WTC11 (cell line): ENCODE measurements at regions not wholly inside any gene's neighbourhood (a gene's known extent, or its start where the extent isn't known, plus 50 kb on each side); places are given as distances from the start of the nearest gene placed in this dataset.

Source experiments
- ATAC-seq: fragments of 200-7000 bp; cut with Tn5 transposase; 2 replicates; pipeline ENCODE4 v1.10.0; 2021; ENCODE audit warnings: mild to moderate bottlenecking, moderate library complexity
- CTCF ChIA-PET: fragments of 300-600 bp; sonication (Branson Sonifier 250); formaldehyde crosslinking; loops from one replicate; lab custom pipeline; 2021; ENCODE audit warnings: antibody characterized with exemption; lab: Charles Lee
- POLR2A ChIA-PET: fragments of 350-600 bp; sonication (Branson Sonifier 250); formaldehyde crosslinking; loops from one replicate; lab custom pipeline; 2021; ENCODE audit warnings: antibody characterized with exemption; lab: Charles Lee
- DNase-seq: peaks from one replicate; pipeline ENCODE4 v3.0.0; 2021; ENCODE audit warnings: low spot score
- H3K27ac Mint-ChIP-seq: 2 replicates; pipeline ENCODE4 v1.8.0; 2021; ENCODE audit warnings: mixed read lengths
- H3K27me3 Mint-ChIP-seq: 2 replicates; pipeline ENCODE4 v1.8.0; 2021; ENCODE audit warnings: low read depth, mild to moderate bottlenecking, moderate library complexity, mixed read lengths
- H3K36me3 Mint-ChIP-seq: 2 replicates; pipeline ENCODE4 v1.8.0; 2021; ENCODE audit warnings: mixed read lengths
- H3K4me1 Mint-ChIP-seq: 2 replicates; pipeline ENCODE4 v1.8.0; 2022; ENCODE audit warnings: mixed read lengths
- H3K4me3 Mint-ChIP-seq: 2 replicates; pipeline ENCODE4 v1.8.0; 2021; ENCODE audit warnings: mild to moderate bottlenecking, moderate library complexity, mixed read lengths
- H3K9me3 Mint-ChIP-seq: 2 replicates; pipeline ENCODE4 v1.8.0; 2021; ENCODE audit warnings: mixed read lengths
- ATF1 ChIP-seq: sonication (generic); formaldehyde crosslinking; IDR thresholded peaks from 2 replicates; pipeline ENCODE4 v1.8.1; 2023; ENCODE audit warnings: mild to moderate bottlenecking, moderate library complexity, missing genetic modification reagents
- CREB1 ChIP-seq: sonication (generic); formaldehyde crosslinking; IDR thresholded peaks from 2 replicates; pipeline ENCODE4 v1.8.0; 2023; ENCODE audit warnings: mild to moderate bottlenecking, missing genetic modification reagents
- CREM ChIP-seq: sonication (generic); formaldehyde crosslinking; IDR thresholded peaks from 2 replicates; pipeline ENCODE4 v1.8.1; 2022; ENCODE audit warnings: mild to moderate bottlenecking, missing genetic modification reagents, moderate library complexity
- E2F5 ChIP-seq: sonication (generic); formaldehyde crosslinking; IDR thresholded peaks from 2 replicates; pipeline ENCODE4 v1.8.1; 2022; ENCODE audit warnings: mild to moderate bottlenecking, moderate library complexity, missing genetic modification reagents
- ESRRA ChIP-seq: sonication (generic); formaldehyde crosslinking; IDR thresholded peaks from 2 replicates; pipeline ENCODE4 v1.8.1; 2022; ENCODE audit warnings: mild to moderate bottlenecking, missing genetic modification reagents, borderline replicate concordance
- ETV6 ChIP-seq: sonication (generic); formaldehyde crosslinking; IDR thresholded peaks from 2 replicates; pipeline ENCODE4 v1.8.1; 2022; ENCODE audit warnings: mild to moderate bottlenecking, missing genetic modification reagents
- FOXP1 ChIP-seq: sonication (generic); formaldehyde crosslinking; IDR thresholded peaks from 2 replicates; pipeline ENCODE4 v1.8.0; 2022; ENCODE audit warnings: missing genetic modification reagents, mild to moderate bottlenecking, moderate library complexity, borderline replicate concordance
- GABPB1 ChIP-seq: sonication (generic); formaldehyde crosslinking; IDR thresholded peaks from 2 replicates; pipeline ENCODE4 v1.8.1; 2023; ENCODE audit warnings: mild to moderate bottlenecking, missing genetic modification reagents
- HMGA2 ChIP-seq: fragments of 250-450 bp; sonication (Bioruptor Pico); IDR thresholded peaks from 2 replicates; pipeline ENCODE4 v1.4.0; 2021; ENCODE audit warnings: mild to moderate bottlenecking, moderate library complexity
- IRF1 ChIP-seq: sonication (generic); formaldehyde crosslinking; IDR thresholded peaks from 2 replicates; pipeline ENCODE4 v1.8.0; 2023; ENCODE audit warnings: missing genetic modification reagents
- JAZF1 ChIP-seq: fragments of 250-450 bp; sonication (Bioruptor Pico); IDR thresholded peaks from 2 replicates; pipeline ENCODE4 v1.9.0; 2021; ENCODE audit warnings: moderate library complexity, mild to moderate bottlenecking, inconsistent platforms
- JUN ChIP-seq: sonication (generic); formaldehyde crosslinking; IDR thresholded peaks from 2 replicates; pipeline ENCODE4 v1.8.0; 2023; ENCODE audit warnings: mild to moderate bottlenecking, missing genetic modification reagents
- MXD4 ChIP-seq: fragments of 250-450 bp; sonication (Bioruptor Pico); IDR thresholded peaks from 2 replicates; pipeline ENCODE4 v1.8.0; 2021; ENCODE audit warnings: mild to moderate bottlenecking, moderate library complexity, borderline replicate concordance
- PRRX2 ChIP-seq: fragments of 250-450 bp; sonication (Bioruptor Pico); IDR thresholded peaks from 2 replicates; pipeline ENCODE4 v1.8.0; 2021; ENCODE audit warnings: mild to moderate bottlenecking
- RORB ChIP-seq: fragments of 250-450 bp; sonication (Bioruptor Pico); IDR thresholded peaks from 2 replicates; pipeline ENCODE4 v1.9.0; 2021; ENCODE audit warnings: mild to moderate bottlenecking
- SOX15 ChIP-seq: fragments of 250-450 bp; sonication (Bioruptor Pico); IDR thresholded peaks from 2 replicates; pipeline ENCODE4 v1.9.0; 2021; ENCODE audit warnings: mild to moderate bottlenecking
- TF ChIP-seq, protein P1 (sequence below): fragments of 250-450 bp; sonication (Bioruptor Pico); IDR thresholded peaks from 2 replicates; pipeline ENCODE4 v1.9.0; 2021; ENCODE audit warnings: mild to moderate bottlenecking
- TF ChIP-seq, protein P2 (sequence below): sonication (generic); formaldehyde crosslinking; IDR thresholded peaks from 2 replicates; pipeline ENCODE4 v1.8.1; 2022; ENCODE audit warnings: mild to moderate bottlenecking, missing genetic modification reagents, moderate library complexity, borderline replicate concordance

GRCh38 chr12:103249607-103250006 is 246.2 kb downstream of the C12orf42 start (continued):
- TF ChIP-seq FOXP1 (CRISPR knock-in tag), result no peak

DNA sequence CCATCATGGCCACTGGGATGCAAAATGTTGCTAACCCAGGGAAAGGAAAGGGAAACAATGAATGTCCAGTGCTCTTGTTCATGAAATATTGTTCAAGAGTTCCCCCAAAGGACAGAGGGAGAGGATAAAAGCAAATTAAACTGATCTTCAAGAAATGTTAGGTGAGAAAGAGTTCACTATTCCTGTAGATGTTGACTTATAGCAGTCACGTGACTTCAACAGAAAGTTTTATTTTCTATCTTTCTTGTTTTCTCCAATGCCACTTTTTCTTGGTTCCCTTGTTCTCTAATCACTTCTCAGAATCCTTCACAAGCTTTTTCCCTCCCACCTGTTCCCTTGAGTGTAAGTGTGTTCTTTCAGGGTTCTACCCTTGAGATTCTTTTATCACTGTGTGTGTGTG is 245.3 kb downstream of the C12orf42 start:
- Mint-ChIP-seq H3K9me3 (peaks cover 11% of the 10 kb centered on the region), H3K4me3 (no peak overlapping the region), H3K4me1 (0 out of 2 replicates have a peak, but pooled peaks cover 3% of the 10 kb centered on the region), H3K36me3 (0 out of 2 replicates have a peak, but pooled peaks cover 3% of the 10 kb centered on the region), H3K27me3 (no peaks in the 10 kb centered on the region), H3K27ac (no peak overlapping the region)
- POLR2A ChIA-PET, result no interaction called here
- CTCF ChIA-PET, result no interaction called here
- DNase-seq (no peak), ATAC-seq (no peak)
- TF ChIP-seq CREB1 (CRISPR knock-in tag) (no peak), IRF1 (CRISPR knock-in tag) (no peak), RORB (CRISPR knock-in tag) (no peak), SOX15 (CRISPR knock-in tag) (no peak), HMGA2 (CRISPR knock-in tag) (no peak), ETV6 (CRISPR knock-in tag) (no peak), PRRX2 (no peak), ESRRA (CRISPR knock-in tag) (no peak), ATF1 (CRISPR knock-in tag) (no peak), JAZF1 (CRISPR knock-in tag) (no peak), CREM (CRISPR knock-in tag) (no peak), E2F5 (CRISPR knock-in tag) (no peak), JUN (CRISPR knock-in tag) (no peak), GABPB1 (no peak), MXD4 (CRISPR knock-in tag) (no peak)
- TF ChIP-seq, protein P1, sequence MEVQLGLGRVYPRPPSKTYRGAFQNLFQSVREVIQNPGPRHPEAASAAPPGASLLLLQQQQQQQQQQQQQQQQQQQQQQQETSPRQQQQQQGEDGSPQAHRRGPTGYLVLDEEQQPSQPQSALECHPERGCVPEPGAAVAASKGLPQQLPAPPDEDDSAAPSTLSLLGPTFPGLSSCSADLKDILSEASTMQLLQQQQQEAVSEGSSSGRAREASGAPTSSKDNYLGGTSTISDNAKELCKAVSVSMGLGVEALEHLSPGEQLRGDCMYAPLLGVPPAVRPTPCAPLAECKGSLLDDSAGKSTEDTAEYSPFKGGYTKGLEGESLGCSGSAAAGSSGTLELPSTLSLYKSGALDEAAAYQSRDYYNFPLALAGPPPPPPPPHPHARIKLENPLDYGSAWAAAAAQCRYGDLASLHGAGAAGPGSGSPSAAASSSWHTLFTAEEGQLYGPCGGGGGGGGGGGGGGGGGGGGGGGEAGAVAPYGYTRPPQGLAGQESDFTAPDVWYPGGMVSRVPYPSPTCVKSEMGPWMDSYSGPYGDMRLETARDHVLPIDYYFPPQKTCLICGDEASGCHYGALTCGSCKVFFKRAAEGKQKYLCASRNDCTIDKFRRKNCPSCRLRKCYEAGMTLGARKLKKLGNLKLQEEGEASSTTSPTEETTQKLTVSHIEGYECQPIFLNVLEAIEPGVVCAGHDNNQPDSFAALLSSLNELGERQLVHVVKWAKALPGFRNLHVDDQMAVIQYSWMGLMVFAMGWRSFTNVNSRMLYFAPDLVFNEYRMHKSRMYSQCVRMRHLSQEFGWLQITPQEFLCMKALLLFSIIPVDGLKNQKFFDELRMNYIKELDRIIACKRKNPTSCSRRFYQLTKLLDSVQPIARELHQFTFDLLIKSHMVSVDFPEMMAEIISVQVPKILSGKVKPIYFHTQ, result no peak
- TF ChIP-seq, protein P2, sequence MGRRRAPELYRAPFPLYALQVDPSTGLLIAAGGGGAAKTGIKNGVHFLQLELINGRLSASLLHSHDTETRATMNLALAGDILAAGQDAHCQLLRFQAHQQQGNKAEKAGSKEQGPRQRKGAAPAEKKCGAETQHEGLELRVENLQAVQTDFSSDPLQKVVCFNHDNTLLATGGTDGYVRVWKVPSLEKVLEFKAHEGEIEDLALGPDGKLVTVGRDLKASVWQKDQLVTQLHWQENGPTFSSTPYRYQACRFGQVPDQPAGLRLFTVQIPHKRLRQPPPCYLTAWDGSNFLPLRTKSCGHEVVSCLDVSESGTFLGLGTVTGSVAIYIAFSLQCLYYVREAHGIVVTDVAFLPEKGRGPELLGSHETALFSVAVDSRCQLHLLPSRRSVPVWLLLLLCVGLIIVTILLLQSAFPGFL, result no peak
